ENCODE measurements at regions not wholly inside any gene's neighbourhood (a gene's known extent, or its start where the extent isn't known, plus 50 kb on each side); places are given as distances from the start of the nearest gene placed in this dataset.

DNA sequence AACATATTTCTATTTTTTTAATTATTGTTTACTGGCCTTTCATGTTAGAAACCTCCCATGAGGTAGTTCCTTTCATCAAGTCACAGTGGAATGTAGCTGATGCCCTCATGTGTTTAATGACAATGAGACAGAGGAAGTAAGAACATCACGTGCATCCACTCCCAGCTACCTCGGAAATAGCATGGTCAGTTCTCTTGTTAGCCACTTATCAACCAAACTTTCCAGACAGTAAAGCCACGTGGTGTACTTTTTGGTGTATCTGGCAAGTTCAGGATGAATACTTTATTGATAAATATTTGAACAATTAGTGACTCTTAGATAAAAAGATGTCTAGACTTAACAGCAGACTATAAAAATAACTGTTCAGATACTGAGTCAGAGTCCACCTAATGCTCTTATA lies 781.7 kb downstream of the MECOM start:
- Histone ChIP-seq H3K9ac (ENCODE audit: low read length in 5 of 5) (no peak overlapping the region), H3K27ac (ENCODE audit: low read depth, low read length) (no peak overlapping the region), H3K27me3 (ENCODE audit: control insufficient read depth in 5 of 5, insufficient read depth in 4 of 5, low read length in 5 of 5) (no peaks in the 10 kb centered on the region), H3K4me3 (ENCODE audit: low read depth in 1 of 5, low read length in 5 of 5) (no peak overlapping the region), H3K36me3 (ENCODE audit: control insufficient read depth in 5 of 5, insufficient read depth in 5 of 5, low read length in 5 of 5) (no peaks in the 10 kb centered on the region), H3K9me3 (ENCODE audit: control insufficient read depth in 5 of 5, low read length in 5 of 5) (no peaks in the 10 kb centered on the region), H3K4me1 (ENCODE audit: control insufficient read depth in 5 of 5, insufficient read depth in 5 of 5, low read length in 5 of 5) (peaks cover 0 to 7% (median 4%) of the 10 kb centered on the region in 5 donors)

DNA sequence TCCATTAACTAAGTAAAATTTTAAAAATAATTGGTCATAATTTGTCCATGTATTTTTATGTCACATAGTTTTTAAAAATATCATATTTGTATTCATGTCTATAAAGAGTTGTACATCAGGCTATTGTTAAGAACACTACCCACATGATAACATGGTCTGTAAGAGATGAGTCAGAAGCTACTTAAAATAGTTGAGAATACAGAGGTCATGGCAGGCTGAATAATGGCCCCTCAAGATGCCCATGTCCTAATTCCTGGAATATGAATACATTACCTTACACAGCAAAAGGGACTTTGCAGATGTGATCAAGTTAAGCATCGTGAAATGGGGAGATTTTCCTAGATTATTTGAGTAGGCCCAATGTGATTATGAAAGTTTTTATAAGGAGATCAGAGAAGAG lies 782.9 kb upstream of the GOLIM4 start:
- no peak overlapping the region for H3K9ac ChIP-seq (ENCODE audit: low read length in 5 of 5)
- H3K36me3 ChIP-seq (ENCODE audit: control insufficient read depth in 5 of 5, insufficient read depth in 5 of 5, low read length in 5 of 5), result no peaks in the 10 kb centered on the region
- H3K4me1 ChIP-seq (ENCODE audit: control insufficient read depth in 5 of 5, insufficient read depth in 5 of 5, low read length in 5 of 5), result peaks cover 0 to 4% (median 0%) of the 10 kb centered on the region in 5 donors
- no peaks in the 10 kb centered on the region for H3K9me3 ChIP-seq (ENCODE audit: control insufficient read depth in 5 of 5, low read length in 5 of 5)
- H3K27me3 ChIP-seq (ENCODE audit: control insufficient read depth in 5 of 5, insufficient read depth in 4 of 5, low read length in 5 of 5), result no peaks in the 10 kb centered on the region
- no peak overlapping the region for H3K27ac ChIP-seq (ENCODE audit: low read depth, low read length)
- no peak overlapping the region for H3K4me3 ChIP-seq (ENCODE audit: low read depth in 1 of 5, low read length in 5 of 5)

DNA sequence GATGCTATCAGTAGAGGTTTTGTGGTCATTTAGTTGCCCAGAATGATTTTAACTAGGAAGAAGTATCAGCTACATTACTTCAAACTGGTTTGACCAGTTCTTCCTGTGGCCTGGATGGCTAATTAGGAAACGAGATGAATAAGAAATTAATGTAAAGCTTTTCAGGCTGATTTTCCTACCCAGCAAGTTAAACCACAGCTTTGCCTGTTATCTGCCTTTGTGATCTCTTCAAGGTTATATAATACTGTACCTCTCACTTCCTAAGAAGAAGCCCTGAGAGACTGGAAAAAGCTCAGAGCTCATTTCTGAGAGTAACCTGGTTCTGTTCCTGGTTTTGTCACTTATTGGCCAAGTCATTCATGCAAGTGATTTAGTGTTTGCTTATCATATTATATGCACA lies 782.2 kb upstream of the GOLIM4 start:
- H3K27me3 ChIP-seq (ENCODE audit: control insufficient read depth in 5 of 5, insufficient read depth in 4 of 5, low read length in 5 of 5), result no peaks in the 10 kb centered on the region
- H3K4me1 ChIP-seq (ENCODE audit: control insufficient read depth in 5 of 5, insufficient read depth in 5 of 5, low read length in 5 of 5), result peaks cover 0 to 4% (median 0%) of the 10 kb centered on the region in 5 donors
- H3K4me3 ChIP-seq (ENCODE audit: low read depth in 1 of 5, low read length in 5 of 5), result no peak overlapping the region
- H3K9ac ChIP-seq (ENCODE audit: low read length in 5 of 5), result no peak overlapping the region
- H3K9me3 ChIP-seq (ENCODE audit: control insufficient read depth in 5 of 5, low read length in 5 of 5), result no peaks in the 10 kb centered on the region
- no peaks in the 10 kb centered on the region for H3K36me3 ChIP-seq (ENCODE audit: control insufficient read depth in 5 of 5, insufficient read depth in 5 of 5, low read length in 5 of 5)
- no peak overlapping the region for H3K27ac ChIP-seq (ENCODE audit: low read depth, low read length)

DNA sequence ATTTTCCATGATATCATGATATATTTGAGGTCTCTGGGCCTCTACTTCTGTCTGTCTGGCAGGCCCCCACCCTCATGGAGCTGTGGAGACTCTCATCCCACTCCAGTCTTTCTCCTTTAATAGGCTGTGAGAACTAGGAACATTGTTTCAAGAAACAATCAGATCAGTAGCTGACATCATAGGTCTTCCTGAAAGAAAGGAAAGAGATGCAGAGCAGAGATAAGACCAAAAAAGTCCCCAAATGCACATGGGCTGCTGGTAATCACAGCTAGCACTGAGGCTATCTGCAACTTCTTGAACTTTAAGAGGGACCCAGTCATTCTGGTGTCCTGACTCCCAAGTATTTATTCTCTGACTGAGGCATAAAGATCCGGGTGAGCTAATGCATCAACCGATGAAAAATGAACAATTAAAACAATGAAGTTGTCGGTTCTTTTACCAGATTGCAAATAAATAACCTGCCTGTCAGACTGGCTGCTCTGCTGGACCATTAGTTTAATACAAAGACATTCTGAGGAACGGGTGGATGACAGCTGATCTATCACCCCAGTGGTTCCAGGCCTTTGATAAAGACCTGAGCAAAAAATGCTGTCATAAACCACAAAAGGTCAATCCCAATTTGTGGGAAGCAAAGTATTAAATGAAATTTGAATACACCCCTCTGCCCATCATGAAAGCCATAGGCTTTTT lies 780.8 kb upstream of the GOLIM4 start:
- H3K27ac ChIP-seq (ENCODE audit: low read depth, low read length), result peak overlapping the region; percentile 13

DNA sequence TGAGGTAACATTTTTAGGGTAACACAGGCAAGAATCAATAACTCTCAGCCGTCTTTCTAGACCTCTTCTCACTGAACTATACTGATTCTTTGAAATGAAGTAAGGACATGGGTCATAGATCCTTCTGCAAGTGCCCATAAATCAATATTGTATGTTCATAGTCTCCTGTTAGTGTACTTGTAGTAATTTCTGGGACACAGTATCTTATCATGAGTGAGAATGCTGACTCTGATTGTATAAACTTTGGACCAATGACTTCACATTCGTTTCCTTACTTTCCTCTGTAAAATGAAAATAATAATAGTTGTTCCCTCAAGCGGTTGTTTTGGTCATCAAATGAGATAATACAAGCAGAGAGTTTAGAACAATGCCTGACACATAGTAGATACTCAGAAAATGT lies 777.1 kb upstream of the GOLIM4 start:
- H3K27ac ChIP-seq (ENCODE audit: low read depth, low read length), result no peak overlapping the region

More for the DNA sequence above, 780.8 kb upstream of the GOLIM4 start:
- Histone ChIP-seq H3K27me3 (ENCODE audit: control insufficient read depth in 5 of 5, insufficient read depth in 4 of 5, low read length in 5 of 5) (no peaks in the 10 kb centered on the region), H3K36me3 (ENCODE audit: control insufficient read depth in 5 of 5, insufficient read depth in 5 of 5, low read length in 5 of 5) (no peaks in the 10 kb centered on the region), H3K9ac (ENCODE audit: low read length in 5 of 5) (no peak overlapping the region), H3K4me3 (ENCODE audit: low read depth in 1 of 5, low read length in 5 of 5) (no peak overlapping the region), H3K9me3 (ENCODE audit: control insufficient read depth in 5 of 5, low read length in 5 of 5) (no peaks in the 10 kb centered on the region), H3K4me1 (ENCODE audit: control insufficient read depth in 5 of 5, insufficient read depth in 5 of 5, low read length in 5 of 5) (peaks cover 0 to 4% (median 0%) of the 10 kb centered on the region in 5 donors)

DNA sequence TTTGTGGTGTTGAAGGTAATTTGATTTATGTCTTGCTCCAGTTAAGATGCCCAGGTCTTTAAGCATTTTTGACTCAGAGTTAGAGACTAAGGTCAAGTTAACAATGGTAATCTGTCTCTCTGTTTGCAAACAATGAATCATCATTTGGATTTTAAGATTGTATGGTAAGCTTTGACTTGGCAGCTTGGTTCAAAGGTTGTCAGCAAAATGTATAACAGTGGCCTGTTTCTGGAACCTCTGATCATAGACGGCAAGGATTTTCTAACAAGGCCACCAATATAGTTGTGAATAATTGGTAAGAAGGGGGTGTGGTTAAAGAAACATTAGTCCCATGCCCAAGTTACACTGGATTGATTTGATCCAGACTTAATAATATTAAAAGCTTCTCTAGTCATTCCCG lies 775.2 kb upstream of the GOLIM4 start:
- no peaks in the 10 kb centered on the region for H3K36me3 ChIP-seq (ENCODE audit: control insufficient read depth in 5 of 5, insufficient read depth in 5 of 5, low read length in 5 of 5)
- H3K9ac ChIP-seq (ENCODE audit: low read length in 5 of 5), result no peak overlapping the region
- no peaks in the 10 kb centered on the region for H3K9me3 ChIP-seq (ENCODE audit: control insufficient read depth in 5 of 5, low read length in 5 of 5)
- H3K4me3 ChIP-seq (ENCODE audit: low read depth in 1 of 5, low read length in 5 of 5), result no peak overlapping the region
- H3K27ac ChIP-seq (ENCODE audit: low read depth, low read length), result no peak overlapping the region
- no peaks in the 10 kb centered on the region for H3K4me1 ChIP-seq (ENCODE audit: control insufficient read depth in 5 of 5, insufficient read depth in 5 of 5, low read length in 5 of 5)
- no peaks in the 10 kb centered on the region for H3K27me3 ChIP-seq (ENCODE audit: control insufficient read depth in 5 of 5, insufficient read depth in 4 of 5, low read length in 5 of 5)

More for the DNA sequence above, 777.1 kb upstream of the GOLIM4 start:
- H3K4me1 ChIP-seq (ENCODE audit: control insufficient read depth in 5 of 5, insufficient read depth in 5 of 5, low read length in 5 of 5), result peaks cover 0 to 4% (median 0%) of the 10 kb centered on the region in 5 donors
- H3K9ac ChIP-seq (ENCODE audit: low read length in 5 of 5), result no peak overlapping the region
- H3K36me3 ChIP-seq (ENCODE audit: control insufficient read depth in 5 of 5, insufficient read depth in 5 of 5, low read length in 5 of 5), result no peaks in the 10 kb centered on the region
- H3K4me3 ChIP-seq (ENCODE audit: low read depth in 1 of 5, low read length in 5 of 5), result no peak overlapping the region
- no peaks in the 10 kb centered on the region for H3K9me3 ChIP-seq (ENCODE audit: control insufficient read depth in 5 of 5, low read length in 5 of 5)
- no peaks in the 10 kb centered on the region for H3K27me3 ChIP-seq (ENCODE audit: control insufficient read depth in 5 of 5, insufficient read depth in 4 of 5, low read length in 5 of 5)

DNA sequence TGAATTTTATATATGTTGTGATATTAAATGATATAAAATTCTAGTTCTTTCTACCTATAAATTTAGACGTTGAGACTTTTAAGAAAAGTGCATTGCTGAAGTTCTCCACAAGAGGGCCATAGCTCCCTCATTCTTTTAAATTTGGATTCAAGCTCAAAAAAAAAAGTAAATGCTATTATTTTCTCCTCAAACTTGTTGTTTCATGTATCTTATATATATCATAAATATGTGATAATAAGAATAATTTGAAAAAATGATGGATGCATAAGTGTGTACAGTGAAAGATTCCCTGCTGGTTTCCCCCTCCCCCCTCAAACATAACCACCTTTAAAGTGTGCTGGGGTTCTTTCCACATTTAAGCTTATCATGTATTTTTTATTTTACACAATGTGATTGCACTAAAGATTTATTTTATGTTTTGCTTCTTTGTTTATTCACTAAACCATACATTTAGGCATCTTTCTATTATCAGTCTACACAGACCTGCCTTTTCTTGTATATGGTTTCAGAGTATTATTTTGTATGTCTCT lies 769.4 kb upstream of the GOLIM4 start:
- Histone ChIP-seq H3K4me1 (ENCODE audit: control insufficient read depth in 5 of 5, insufficient read depth in 5 of 5, low read length in 5 of 5) (peaks cover 0 to 3% (median 0%) of the 10 kb centered on the region in 5 donors), H3K9ac (ENCODE audit: low read length in 5 of 5) (no peak overlapping the region), H3K27ac (ENCODE audit: low read depth, low read length) (no peak overlapping the region), H3K36me3 (ENCODE audit: control insufficient read depth in 5 of 5, insufficient read depth in 5 of 5, low read length in 5 of 5) (no peaks in the 10 kb centered on the region), H3K4me3 (ENCODE audit: low read depth in 1 of 5, low read length in 5 of 5) (peak overlapping the region in 1 of 5 donors; percentile 44), H3K27me3 (ENCODE audit: control insufficient read depth in 5 of 5, insufficient read depth in 4 of 5, low read length in 5 of 5) (no peaks in the 10 kb centered on the region), H3K9me3 (ENCODE audit: control insufficient read depth in 5 of 5, low read length in 5 of 5) (no peaks in the 10 kb centered on the region)

DNA sequence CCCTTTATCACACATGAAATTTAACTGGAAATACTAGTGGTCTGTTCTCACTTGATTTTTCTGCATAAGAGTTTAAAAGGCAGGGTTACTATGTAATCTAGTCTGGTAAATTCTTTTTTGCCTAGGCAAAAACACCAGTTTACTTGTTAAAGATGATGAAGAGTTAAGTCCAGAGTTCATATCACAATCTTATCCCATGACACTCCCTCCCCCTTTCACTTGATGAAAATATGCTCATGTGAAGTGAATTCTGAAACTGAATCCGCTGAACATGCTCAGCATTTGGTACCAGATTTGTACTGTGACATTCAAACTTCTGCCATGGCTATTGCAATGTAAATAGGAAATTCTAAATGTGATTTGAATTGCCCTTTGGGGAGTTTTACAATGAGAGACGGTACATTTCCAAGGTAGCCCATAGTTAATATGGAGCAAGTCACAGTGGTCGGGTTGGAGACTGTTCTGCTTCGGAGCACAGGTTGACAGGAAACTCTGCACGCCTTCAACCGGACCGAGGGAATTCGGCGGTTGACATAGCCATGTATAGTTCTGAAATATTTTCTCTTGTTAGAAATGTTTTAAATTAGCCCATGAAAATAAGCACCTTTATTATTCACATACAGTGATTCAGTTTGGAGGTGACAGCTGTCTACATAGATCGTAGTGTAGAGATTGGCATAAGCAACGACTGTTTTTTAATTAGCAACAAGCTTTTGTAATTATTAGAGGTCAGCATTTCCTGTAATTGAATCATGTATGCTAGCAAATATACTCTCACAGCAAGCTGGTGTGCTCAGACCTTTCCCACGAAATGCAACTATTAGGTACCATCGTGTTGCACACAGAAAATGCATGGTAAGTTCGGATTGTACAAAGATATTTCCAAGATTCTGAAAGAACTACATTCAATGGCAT lies 768.6 kb upstream of the GOLIM4 start:
- no peaks in the 10 kb centered on the region for H3K36me3 ChIP-seq (ENCODE audit: control insufficient read depth in 5 of 5, insufficient read depth in 5 of 5, low read length in 5 of 5)
- H3K27me3 ChIP-seq (ENCODE audit: control insufficient read depth in 5 of 5, insufficient read depth in 4 of 5, low read length in 5 of 5), result no peaks in the 10 kb centered on the region
- no peak overlapping the region for H3K27ac ChIP-seq (ENCODE audit: low read depth, low read length)
- H3K4me3 ChIP-seq (ENCODE audit: low read depth in 1 of 5, low read length in 5 of 5), result peak overlapping the region in 2 of 5 donors; percentile 1 to 44
- H3K9ac ChIP-seq (ENCODE audit: low read length in 5 of 5), result no peak overlapping the region
- H3K9me3 ChIP-seq (ENCODE audit: control insufficient read depth in 5 of 5, low read length in 5 of 5), result no peaks in the 10 kb centered on the region
- H3K4me1 ChIP-seq (ENCODE audit: control insufficient read depth in 5 of 5, insufficient read depth in 5 of 5, low read length in 5 of 5), result peaks cover 0 to 3% (median 0%) of the 10 kb centered on the region in 5 donors

DNA sequence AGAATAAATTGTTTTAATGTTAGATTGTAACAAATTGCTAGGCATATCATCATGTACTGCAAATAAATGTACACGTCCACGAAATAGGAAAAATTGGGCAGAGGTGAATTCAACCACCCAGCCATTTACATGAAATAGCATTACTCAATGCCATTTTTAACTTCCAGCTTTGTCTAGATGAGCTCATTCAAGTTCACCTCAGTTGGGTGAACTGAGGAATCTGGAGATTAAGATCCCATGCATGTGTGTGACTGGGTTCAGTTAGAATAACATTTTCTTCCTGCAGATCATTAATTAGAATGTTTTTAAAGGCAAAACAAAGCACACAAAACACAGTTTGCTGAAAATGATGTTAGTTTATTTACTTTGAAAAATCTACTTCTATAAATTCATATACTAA lies 767.8 kb upstream of the GOLIM4 start:
- H3K27ac ChIP-seq (ENCODE audit: low read depth, low read length), result no peak overlapping the region
- H3K9ac ChIP-seq (ENCODE audit: low read length in 5 of 5), result no peak overlapping the region
- no peaks in the 10 kb centered on the region for H3K36me3 ChIP-seq (ENCODE audit: control insufficient read depth in 5 of 5, insufficient read depth in 5 of 5, low read length in 5 of 5)
- H3K4me1 ChIP-seq (ENCODE audit: control insufficient read depth in 5 of 5, insufficient read depth in 5 of 5, low read length in 5 of 5), result peaks cover 0 to 3% (median 0%) of the 10 kb centered on the region in 5 donors
- no peak overlapping the region for H3K4me3 ChIP-seq (ENCODE audit: low read depth in 1 of 5, low read length in 5 of 5)
- H3K27me3 ChIP-seq (ENCODE audit: control insufficient read depth in 5 of 5, insufficient read depth in 4 of 5, low read length in 5 of 5), result no peaks in the 10 kb centered on the region
- H3K9me3 ChIP-seq (ENCODE audit: control insufficient read depth in 5 of 5, low read length in 5 of 5), result no peaks in the 10 kb centered on the region

DNA sequence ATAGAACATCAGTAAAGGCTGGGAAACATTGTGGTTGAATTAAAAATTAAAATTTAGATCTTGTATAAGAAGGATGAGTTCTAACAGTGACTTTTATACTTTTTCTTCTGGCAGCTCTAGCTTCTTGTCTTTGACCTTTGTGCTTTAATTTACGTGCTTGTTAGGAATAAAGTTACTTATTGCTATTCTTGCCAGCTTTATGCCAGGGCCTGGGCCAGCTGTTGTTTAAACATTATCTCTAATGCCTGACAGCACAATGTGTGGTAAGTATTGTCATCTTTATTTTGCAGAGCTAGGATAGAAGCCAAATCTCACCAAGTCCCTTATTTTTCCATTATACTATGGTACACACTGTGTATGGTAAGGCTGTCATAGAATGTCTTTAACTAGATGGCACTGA lies 766.7 kb upstream of the GOLIM4 start:
- Histone ChIP-seq H3K27me3 (ENCODE audit: control insufficient read depth in 5 of 5, insufficient read depth in 4 of 5, low read length in 5 of 5) (no peaks in the 10 kb centered on the region), H3K9me3 (ENCODE audit: control insufficient read depth in 5 of 5, low read length in 5 of 5) (no peaks in the 10 kb centered on the region), H3K9ac (ENCODE audit: low read length in 5 of 5) (no peak overlapping the region), H3K36me3 (ENCODE audit: control insufficient read depth in 5 of 5, insufficient read depth in 5 of 5, low read length in 5 of 5) (no peaks in the 10 kb centered on the region), H3K4me1 (ENCODE audit: control insufficient read depth in 5 of 5, insufficient read depth in 5 of 5, low read length in 5 of 5) (peaks cover 0 to 3% (median 0%) of the 10 kb centered on the region in 5 donors), H3K27ac (ENCODE audit: low read depth, low read length) (no peak overlapping the region), H3K4me3 (ENCODE audit: low read depth in 1 of 5, low read length in 5 of 5) (no peak overlapping the region)
